NCI-H748 (cell line): ENCODE measurements at regions not wholly inside any gene's neighbourhood (a gene's known extent, or its start where the extent isn't known, plus 50 kb on each side); places are given as distances from the start of the nearest gene placed in this dataset.

ENCODE experiments used
- DNase-seq: peaks from one replicate; lab custom pipeline; 2025; ENCODE audit not compliant: unreplicated experiment; lab: John Stamatoyannopoulos, UW

DNA sequence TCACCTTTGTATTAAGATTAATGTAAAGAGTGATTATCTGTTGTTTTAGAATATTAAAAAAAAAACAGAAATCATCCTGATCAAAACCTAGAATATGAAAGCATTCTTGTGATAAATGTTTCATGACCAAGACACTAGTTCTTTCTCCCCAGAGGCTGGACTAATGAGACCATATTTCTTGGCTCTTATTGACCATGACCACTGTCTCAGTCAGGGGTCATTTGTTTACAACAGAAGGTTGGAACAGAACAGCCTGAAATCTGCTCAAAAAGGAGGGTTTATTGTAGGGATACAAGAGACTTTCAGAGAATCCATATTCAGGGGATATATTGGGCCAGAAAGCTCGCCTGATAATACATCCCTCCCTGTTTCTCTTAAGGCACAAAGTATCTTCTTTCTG, 87.7 kb downstream of the TMEM30B start:
- no peak for DNase-seq

GRCh38 chr14:61192989-61193388, 88.1 kb downstream of the TMEM30B start:
- DNase-seq, result peak; percentile 45

- DNase-seq, result no peak
These were observed 89.4 kb downstream of the TMEM30B start for GRCh38 chr14:61191733-61192132.

GRCh38 chr14:61190341-61190740, 90.8 kb downstream of the TMEM30B start:
- no peak for DNase-seq

DNA sequence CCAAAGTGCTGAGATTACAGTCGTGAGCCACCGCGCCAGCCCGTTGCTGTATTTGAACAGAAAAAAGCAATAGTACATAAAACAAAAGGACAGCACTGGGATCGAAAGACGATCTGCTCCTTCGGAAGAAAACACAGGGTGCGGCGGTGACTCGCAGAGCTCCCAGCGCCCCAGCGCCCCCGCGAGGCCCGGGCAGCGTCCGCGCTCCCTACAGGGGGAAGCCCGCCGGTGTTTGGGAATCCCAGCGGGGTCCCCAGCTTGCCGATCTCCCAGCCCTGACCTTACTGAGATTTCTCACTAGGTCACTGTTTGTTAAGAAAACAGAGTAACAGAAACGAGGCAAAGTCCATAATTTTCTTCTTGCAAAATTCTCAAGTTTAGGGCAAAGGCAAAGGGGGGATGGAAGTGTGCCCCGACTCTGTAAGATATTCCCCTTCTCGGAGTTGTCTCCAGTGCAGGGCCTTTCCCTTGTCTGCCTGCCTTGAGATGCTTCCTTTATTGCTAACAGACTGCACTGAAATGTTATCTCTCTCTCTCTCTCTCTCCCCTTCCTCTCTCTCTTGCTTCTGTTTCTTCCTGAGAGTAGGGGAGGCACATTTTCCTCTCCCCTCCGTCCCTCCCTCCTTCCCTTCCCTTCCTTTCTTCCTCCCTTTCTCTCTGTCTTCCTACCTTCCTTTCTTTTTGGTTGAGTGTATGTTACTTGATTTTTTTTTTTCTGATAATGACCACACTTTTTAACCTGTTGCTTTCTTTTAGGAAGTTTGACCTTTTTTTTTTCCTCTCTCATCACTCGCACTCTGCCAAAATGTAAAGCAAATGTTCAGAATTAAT, 91.9 kb downstream of the TMEM30B start:
- no peak for DNase-seq

DNA sequence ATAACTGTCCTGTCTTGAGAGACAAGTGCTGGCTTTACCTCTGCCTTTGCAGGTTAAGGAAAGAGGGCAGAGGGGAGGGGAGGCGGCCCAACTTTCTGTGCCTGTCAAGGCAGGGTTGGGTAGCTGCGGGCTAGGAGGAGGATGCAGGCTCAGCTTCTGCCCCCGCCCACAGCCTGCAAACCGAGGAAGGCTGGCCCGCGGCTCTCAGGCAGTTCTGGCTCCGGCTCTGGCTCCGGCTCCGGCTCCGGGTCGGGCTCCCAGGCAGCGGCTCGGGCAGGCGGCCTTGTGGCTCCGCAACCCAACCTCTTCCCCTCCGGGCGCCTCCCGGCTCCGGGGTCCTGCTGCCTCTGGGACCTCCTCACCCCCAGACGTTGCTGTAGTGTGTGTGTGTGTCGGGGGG, 92.9 kb downstream of the TMEM30B start:
- DNase-seq, result no peak

DNA sequence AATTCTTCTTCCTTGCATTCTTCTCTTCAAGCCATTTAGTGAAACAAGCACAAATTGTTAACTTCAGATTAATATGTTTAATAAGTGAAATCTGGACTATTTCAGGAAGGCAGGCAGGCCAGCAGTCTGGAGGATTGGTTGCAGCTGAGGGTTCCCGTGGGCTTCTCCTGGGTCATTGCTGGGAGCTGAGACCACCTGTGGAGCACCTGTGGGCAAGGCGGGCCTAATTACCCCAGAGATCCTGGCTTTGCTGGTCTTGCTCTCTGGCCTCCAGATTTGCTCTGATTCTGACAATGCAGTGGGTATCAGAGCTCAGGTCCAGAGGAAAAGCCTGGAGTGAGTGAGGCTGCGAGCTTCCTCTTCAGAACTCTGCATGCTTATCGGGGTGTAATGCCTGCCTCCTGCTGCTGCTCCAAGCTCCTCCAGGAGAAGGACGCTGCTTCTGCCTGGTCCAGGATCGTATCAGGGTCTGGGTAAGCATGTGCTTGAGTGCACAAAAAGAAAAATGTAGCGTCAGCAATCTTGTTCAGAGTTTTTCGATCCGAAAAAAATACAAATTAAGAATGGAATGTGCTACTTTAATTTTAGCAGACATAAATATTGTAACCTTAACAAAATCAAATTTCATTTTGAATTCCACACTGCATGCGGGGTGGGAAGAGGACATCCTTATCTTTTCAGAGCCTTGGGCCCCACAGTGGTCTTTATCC, 93.8 kb downstream of the TMEM30B start:
- peak; percentile 8 for DNase-seq

DNA sequence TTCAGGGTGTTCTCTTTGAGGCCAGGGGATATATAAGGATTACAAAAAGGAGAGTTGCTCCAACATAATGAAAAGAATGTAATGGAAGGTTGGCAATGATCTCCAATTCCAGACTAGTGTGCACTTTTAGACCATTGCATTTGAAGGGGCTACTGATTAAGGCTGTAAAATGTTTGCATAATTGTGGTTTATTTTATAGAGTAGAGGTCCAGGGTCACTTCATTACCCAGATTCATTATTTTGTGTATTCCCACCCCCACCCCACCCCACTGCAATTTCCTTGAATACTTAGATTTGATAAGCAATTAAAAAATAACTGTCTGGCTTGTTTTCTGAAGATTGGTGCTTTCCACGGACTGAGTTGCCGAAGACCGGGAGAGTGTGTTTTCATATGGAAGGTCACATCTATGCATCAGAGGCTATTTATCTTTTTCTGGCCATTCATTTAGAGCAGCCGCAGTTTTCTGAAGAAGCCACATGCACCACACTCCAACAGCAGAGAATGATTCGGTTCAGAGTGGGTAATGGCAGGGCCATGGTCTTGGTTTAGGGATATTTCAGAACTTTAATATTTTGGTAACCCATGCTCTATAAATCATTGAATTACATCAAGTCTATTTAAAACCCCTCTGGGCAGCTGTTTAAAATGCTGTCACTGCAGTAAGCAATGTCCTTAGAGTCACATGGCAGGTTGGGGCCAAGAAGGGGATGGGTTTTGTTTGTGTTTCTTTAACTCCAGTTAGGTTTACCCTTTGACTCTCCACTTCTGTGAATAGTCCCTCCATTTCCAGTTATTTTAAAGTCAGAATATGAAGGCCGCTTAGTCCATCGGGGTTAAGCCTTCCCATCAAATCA, 94.6 kb downstream of the TMEM30B start:
- DNase-seq, result no peak

- no peak for DNase-seq
These were observed 95.6 kb downstream of the TMEM30B start for GRCh38 chr14:61185534-61185933.

DNA sequence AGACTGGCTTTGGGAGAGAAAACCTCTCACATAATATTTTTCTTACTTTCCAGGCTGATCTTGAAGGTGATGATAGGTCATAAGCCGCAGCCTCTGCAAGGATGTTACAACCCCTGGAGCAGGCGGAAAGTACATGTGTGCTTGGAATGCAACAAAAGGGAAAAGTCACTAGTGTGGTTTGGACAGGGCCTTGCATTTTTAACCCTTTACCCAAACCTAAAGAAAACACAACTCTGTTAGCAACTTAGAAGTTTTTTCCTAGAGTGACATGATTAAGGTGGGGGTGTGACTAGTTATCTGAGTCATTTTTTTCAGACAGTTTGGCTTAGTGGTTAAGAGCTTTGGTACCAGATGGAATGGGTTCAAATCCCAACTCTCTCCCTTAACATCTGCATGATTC, 97.0 kb downstream of the TMEM30B start:
- no peak for DNase-seq

- DNase-seq, result peak; percentile 31
These were observed 97.8 kb downstream of the TMEM30B start for GRCh38 chr14:61183196-61183885.

- DNase-seq, result no peak
These were observed 101.2 kb downstream of the TMEM30B start for GRCh38 chr14:61179796-61180398.

DNA sequence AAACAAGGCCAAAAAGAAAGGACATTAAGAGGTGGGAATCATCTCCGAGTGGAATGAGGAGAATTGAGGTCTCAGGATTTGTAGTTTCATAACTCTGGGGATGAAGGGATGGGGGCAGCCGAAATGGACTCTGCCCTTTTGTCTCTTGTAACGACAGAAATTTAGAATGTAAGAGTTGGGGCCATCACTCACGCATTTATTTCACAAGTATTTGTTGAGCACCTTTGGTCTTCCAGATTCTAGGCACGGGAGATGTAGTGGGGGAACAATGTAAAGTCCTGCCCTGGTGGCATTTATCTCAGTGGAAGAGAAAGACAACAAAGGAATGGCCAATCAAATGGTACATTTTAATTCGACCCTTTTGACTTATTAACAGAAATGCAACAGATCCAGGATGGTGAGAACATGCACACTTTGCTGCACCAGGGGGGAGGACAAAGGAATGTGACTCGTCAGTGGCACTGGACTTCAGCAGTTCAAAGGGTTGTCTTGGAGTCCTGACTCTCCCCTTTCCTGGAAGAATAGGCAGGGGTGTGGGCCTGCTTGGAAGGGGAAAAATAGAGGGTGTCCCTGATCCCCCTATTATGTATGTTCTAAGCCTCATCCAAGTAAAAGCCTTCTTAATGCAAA, 102.0 kb downstream of the TMEM30B start:
- DNase-seq, result no peak

DNA sequence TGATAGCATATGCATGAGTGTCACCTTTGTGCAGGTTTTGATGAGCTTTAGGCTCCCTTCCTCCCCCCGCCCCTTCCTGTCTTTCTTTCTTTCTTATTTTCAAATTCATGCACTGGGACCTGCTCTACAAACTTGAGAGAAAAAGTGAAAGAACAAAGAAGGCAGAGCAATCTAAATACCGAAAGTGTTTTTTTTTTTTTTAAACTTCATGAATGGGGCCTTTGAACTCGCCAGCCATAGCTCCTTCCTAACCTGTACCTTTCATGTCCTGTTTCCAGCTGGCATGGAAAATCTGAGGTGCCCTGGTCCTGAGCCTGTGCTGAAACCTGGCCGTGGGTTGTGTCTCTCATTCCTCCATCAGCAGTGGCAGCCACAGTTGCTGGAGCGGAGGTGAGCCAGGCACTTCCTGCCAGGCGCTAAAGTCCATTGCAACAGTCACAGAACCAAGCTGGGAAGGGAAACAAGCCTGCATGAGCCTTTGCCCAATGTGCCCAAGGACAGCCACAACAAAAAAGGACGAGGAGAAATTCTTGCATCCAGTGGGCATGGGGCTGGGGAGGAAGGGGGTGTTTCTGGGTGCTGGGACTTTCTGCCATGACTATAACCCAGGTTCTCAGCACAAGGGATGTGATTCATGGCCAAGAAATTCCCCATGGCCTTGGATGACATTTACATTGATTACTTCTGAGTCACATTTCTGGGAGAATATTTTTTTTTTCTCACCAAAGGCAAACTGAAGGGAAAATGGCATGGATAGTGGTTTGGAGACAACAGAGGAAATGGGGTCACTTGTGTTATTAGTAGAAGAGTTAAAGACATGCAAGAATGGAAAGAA, 102.7 kb downstream of the TMEM30B start:
- DNase-seq, result no peak

GRCh38 chr14:61177279-61178225, 103.6 kb downstream of the TMEM30B start:
- DNase-seq, result no peak

DNA sequence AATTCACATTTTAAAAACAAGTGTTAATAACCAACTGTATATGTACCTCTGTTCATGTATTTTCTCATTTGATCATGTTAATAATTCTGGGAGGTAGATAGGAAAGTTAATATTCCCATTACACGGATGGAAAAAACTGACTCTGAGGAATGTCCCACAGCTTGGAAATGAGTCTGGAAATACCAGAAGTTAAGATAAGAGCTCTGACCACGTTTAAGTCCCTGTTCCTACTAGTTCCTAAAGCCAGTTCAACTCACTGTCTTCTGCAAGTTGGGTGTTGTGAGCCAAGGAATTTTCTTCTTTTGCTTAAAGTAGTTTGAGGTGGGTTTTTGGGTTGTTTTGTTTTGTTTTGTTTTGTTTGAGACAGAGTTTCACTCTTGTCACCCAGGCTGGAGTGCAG, 104.5 kb downstream of the TMEM30B start:
- DNase-seq, result no peak

GRCh38 chr14:61174987-61175386, 106.2 kb downstream of the TMEM30B start:
- DNase-seq, result no peak

GRCh38 chr14:61174441-61174891, 106.7 kb downstream of the TMEM30B start:
- no peak for DNase-seq
